Calu3 (cell line): ENCODE measurements at regions not wholly inside any gene's neighbourhood (a gene's known extent, or its start where the extent isn't known, plus 50 kb on each side); places are given as distances from the start of the nearest gene placed in this dataset.

Experiments used
- BruUV-seq: library from RNA; stranded (reverse); fragments of 400-500 nt; replicated peaks from 2 replicates; lab custom pipeline; 2021; lab: Mats Ljungman, UMichigan
- CTCF ChIA-PET: fragments of 300-600 bp; sonication (Branson Sonifier 250); formaldehyde crosslinking; loops from one replicate; lab custom pipeline; 2022; ENCODE audit warnings: antibody characterized with exemption; lab: Charles Lee
- DNase-seq: peaks from one replicate; pipeline ENCODE4 v3.0.0; 2022
- H3K27ac Mint-ChIP-seq: one replicate; pipeline ENCODE4 v1.8.0; 2022; ENCODE audit warnings: mixed read lengths; ENCODE audit not compliant: unreplicated experiment
- H3K27me3 Mint-ChIP-seq: one replicate; pipeline ENCODE4 v1.8.0; 2022; ENCODE audit warnings: mixed read lengths; ENCODE audit not compliant: unreplicated experiment
- H3K36me3 Mint-ChIP-seq: one replicate; pipeline ENCODE4 v1.8.0; 2022; ENCODE audit warnings: mild to moderate bottlenecking, moderate library complexity, mixed read lengths; ENCODE audit not compliant: insufficient read depth, unreplicated experiment
- H3K4me1 Mint-ChIP-seq: one replicate; pipeline ENCODE4 v1.8.0; 2022; ENCODE audit warnings: mild to moderate bottlenecking, low read depth, mixed read lengths; ENCODE audit not compliant: unreplicated experiment
- H3K4me3 Mint-ChIP-seq: one replicate; pipeline ENCODE4 v1.8.0; 2022; ENCODE audit warnings: mild to moderate bottlenecking, low read depth, moderate library complexity, mixed read lengths; ENCODE audit not compliant: unreplicated experiment
- H3K9me3 Mint-ChIP-seq: one replicate; pipeline ENCODE4 v1.8.0; 2022; ENCODE audit warnings: low read depth, mixed read lengths; ENCODE audit not compliant: unreplicated experiment
- intact Hi-C: fragments of 100-400 bp; cut with micrococcal nuclease; formaldehyde crosslinking; loops from one replicate; pipeline ENCODE4 v1.10.0; 2022; ENCODE audit not compliant: unreplicated experiment
- TF ChIP-seq, protein P1 (sequence below): fragments of 200-600 bp; IDR thresholded peaks from one replicate; pipeline ENCODE4 v1.8.0; 2022; ENCODE audit warnings: antibody characterized with exemption; ENCODE audit not compliant: unreplicated experiment

DNA sequence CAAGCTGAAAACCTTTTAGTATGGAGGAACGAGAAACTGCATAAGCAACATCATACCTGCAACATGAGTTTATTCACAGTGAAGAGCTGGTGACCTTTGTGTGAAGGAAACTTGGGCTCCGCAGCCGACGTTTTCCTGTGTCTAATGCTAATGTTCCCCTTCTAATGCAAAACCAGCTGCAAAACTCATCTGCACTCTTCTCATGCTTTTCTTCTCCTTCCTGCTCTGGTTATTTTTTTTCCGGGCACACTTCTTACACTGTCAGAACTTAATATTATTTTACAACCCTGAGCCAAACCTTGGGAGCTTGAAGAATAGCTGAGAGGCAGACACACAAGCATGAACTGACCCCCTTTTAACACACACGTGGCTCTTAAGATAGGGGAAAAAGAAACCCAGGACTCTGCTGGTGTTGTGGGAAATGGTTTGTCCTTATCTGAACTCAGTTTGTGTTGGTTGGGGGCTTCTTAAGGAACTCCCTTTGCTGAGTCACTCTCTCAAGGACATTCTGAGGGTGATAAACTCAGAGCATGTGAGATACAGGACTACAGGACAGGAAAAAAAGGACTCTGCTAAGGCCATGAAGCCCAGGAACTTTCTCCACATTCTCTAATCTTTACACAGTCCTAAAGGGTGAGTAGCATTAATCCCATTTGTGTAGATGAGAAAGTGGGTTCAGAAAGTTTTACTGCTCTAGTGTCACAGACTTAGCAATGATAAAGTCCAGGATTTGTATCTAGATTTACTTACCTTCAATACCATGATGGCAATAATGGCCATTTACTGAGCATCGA lies 439.3 kb upstream of the TRIB2 start:
- Mint-ChIP-seq H3K4me1 (no peaks in the 10 kb centered on the region), H3K36me3 (no peaks in the 10 kb centered on the region), H3K4me3 (no peak overlapping the region), H3K9me3 (no peaks in the 10 kb centered on the region), H3K27ac (no peak overlapping the region), H3K27me3 (no peaks in the 10 kb centered on the region)
- no TSS peak for BruUV-seq
- TF ChIP-seq, protein P1, sequence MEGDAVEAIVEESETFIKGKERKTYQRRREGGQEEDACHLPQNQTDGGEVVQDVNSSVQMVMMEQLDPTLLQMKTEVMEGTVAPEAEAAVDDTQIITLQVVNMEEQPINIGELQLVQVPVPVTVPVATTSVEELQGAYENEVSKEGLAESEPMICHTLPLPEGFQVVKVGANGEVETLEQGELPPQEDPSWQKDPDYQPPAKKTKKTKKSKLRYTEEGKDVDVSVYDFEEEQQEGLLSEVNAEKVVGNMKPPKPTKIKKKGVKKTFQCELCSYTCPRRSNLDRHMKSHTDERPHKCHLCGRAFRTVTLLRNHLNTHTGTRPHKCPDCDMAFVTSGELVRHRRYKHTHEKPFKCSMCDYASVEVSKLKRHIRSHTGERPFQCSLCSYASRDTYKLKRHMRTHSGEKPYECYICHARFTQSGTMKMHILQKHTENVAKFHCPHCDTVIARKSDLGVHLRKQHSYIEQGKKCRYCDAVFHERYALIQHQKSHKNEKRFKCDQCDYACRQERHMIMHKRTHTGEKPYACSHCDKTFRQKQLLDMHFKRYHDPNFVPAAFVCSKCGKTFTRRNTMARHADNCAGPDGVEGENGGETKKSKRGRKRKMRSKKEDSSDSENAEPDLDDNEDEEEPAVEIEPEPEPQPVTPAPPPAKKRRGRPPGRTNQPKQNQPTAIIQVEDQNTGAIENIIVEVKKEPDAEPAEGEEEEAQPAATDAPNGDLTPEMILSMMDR = no peak
- CTCF ChIA-PET = no interaction called here
- intact Hi-C loops = no loop called here
- DNase-seq = no peak

DNA sequence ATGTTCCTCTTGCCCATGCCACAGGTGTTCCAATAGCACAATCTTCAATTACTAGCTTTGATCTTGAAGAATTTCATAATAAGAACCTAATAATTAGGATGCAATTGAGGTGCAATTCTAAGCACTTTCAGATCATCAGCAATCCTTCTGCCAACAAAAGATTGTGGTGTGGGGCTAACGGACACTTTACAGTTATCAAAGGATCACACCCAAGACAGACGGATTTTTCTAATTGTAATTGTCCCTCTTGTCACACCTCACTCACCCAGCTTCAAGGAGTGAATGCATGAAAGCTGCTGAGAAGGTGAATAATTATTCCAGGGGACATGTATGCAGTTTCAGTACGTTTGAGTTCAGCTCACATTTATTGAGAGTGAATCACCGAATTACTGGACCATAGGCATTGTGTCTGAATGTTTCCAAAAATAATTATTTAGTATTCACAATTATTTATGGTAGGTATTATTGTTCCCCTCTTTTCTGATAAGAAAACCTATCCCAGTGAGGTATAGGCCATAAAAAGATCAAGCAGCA lies 438.5 kb upstream of the TRIB2 start:
- TF ChIP-seq, protein P1 = no peak
- no TSS peak for BruUV-seq
- no peak overlapping the region for H3K27ac Mint-ChIP-seq
- H3K9me3 Mint-ChIP-seq = no peaks in the 10 kb centered on the region
- no peaks in the 10 kb centered on the region for H3K4me1 Mint-ChIP-seq
- no peak overlapping the region for H3K4me3 Mint-ChIP-seq
- no peaks in the 10 kb centered on the region for H3K36me3 Mint-ChIP-seq
- CTCF ChIA-PET = no interaction called here
- no peaks in the 10 kb centered on the region for H3K27me3 Mint-ChIP-seq
- DNase-seq = no peak
- intact Hi-C loops = no loop called here

DNA sequence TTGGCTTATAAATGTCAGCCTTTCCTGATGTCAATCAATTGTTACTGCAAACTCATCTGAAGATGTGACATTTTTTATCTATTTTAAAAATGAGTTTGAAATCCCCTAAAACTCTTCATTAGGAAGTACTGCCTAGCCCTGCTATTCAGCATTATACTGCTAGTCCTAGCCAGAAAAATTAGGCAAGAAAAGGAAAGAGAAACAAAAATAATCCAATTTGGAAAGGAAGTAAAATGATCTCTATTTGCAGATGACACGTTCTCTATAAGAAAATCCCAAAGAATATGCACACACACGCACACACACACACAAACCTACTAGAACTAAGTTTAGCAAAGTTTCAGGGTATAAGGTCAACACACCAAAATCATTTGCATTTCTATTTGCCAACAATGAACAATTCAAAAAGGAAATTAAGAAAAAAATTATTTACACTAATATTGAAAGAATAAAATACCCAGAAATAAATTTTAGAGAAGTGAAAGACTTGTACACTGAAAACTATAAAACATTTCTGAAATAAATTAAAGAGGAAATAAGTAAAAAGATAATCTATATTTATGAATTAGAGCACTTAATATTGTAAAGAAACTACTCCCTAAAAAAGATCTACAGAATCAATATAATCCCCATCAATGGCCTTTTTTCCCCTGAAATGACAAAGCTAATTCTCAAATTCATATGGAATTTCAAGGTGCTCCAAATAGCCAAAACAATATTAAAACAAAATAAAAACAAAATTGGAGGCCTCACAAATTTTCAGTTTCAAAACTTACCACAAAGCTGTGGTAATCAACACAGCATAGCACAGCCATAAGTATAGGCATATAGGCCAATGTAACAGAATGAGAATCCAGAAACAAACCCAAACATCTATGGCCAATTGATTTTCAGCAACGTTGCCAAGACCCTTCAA lies 433.7 kb upstream of the TRIB2 start:
- BruUV-seq = no TSS peak
- TF ChIP-seq, protein P1 = no peak
- Mint-ChIP-seq H3K9me3 (no peaks in the 10 kb centered on the region), H3K27me3 (no peaks in the 10 kb centered on the region), H3K27ac (no peak overlapping the region), H3K36me3 (no peaks in the 10 kb centered on the region), H3K4me1 (no peaks in the 10 kb centered on the region), H3K4me3 (no peak overlapping the region)
- DNase-seq = no peak
- CTCF ChIA-PET = no interaction called here
- intact Hi-C loops = no loop called here

DNA sequence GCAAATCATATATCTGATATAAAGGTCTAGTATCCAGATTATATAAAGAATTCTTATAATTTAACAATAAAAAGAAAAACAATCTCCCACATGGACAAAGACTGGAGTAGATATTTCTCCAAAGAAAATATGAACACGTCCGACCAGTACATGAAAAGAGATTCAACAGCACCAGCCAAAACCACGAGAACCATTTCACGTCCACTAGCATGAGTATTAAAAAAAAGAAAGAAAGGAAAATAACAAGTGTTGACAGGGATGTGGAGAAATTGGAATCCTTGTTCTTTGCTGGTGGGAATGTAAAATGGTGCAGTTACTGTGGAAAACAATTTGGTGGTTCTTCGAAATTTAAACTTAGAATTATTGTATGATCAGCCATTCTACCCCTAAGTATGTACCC lies 432.7 kb upstream of the TRIB2 start:
- CTCF ChIA-PET = no interaction called here
- Mint-ChIP-seq H3K27ac (no peak overlapping the region), H3K4me1 (no peaks in the 10 kb centered on the region), H3K4me3 (no peak overlapping the region), H3K9me3 (no peaks in the 10 kb centered on the region), H3K36me3 (no peaks in the 10 kb centered on the region), H3K27me3 (no peaks in the 10 kb centered on the region)
- no TSS peak for BruUV-seq
- no peak for DNase-seq
- intact Hi-C loops = no loop called here
- TF ChIP-seq, protein P1 = no peak
